ENCODE measurements at regions not wholly inside any gene's neighbourhood (a gene's known extent, or its start where the extent isn't known, plus 50 kb on each side); places are given as distances from the start of the nearest gene placed in this dataset.

DNA sequence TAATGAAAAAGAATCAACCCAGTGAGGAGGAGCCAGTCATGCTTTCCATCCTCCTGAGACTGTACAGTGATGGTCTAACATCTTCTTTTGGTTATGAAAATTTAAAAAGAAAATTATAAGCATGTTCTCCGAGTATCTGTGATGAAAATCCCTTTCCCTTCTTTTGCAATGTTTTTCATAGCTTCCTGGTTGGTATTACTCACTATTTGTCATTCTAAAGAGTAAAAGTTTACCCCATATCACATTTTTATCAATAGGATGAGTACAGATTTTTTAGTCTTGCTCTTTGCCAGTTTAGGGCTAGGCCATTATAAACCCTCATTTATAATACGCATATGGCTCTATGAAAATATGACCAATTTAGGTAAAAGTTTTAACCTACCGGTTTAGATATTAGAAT, 564.1 kb downstream of the SUCLG1 start:
- no peak for TF ChIP-seq POLR2A (IDR thresholded peaks at IDR 0.05)
- no peak for TF ChIP-seq CTCF (IDR thresholded peaks at IDR 0.05)
- no peak for TF ChIP-seq EP300 (IDR thresholded peaks at IDR 0.05)

Data from ovary (tissue), 3 donors.